Fibroblast of pulmonary artery (primary cell): ENCODE measurements at regions not wholly inside any gene's neighbourhood (a gene's known extent, or its start where the extent isn't known, plus 50 kb on each side); places are given as distances from the start of the nearest gene placed in this dataset.

ENCODE experiments used
- DNase-seq: peaks from one replicate; pipeline ENCODE4 v3.0.0-alpha.2; 2010; ENCODE audit warnings: low read depth
- H3K4me3 ChIP-seq: replicated peaks from 2 replicates; pipeline ENCODE4 v1.5.1; 2011; ENCODE audit warnings: low read depth, mild to moderate bottlenecking, control low read depth, low read length, moderate library complexity
- CTCF ChIP-seq: IDR thresholded peaks from 2 replicates; pipeline ENCODE4 v1.5.1; 2011; ENCODE audit warnings: mild to moderate bottlenecking, control low read depth, low read length, inconsistent platforms; ENCODE audit errors: missing control alignments

- no peak for TF ChIP-seq CTCF
These were observed 217.4 kb downstream of the NMUR2 start for GRCh38 chr5:152187668-152188067.

GRCh38 chr5:152185547-152186245 is 219.4 kb downstream of the NMUR2 start:
- no peak overlapping the region for H3K4me3 ChIP-seq
- no peak for DNase-seq
- no peak for TF ChIP-seq CTCF

More at GRCh38 chr5:152187668-152188067, 217.4 kb downstream of the NMUR2 start:
- no peak for DNase-seq
- no peak overlapping the region for H3K4me3 ChIP-seq

GRCh38 chr5:152184266-152184665 is 220.8 kb downstream of the NMUR2 start:
- DNase-seq: no peak
- TF ChIP-seq CTCF: no peak
- no peak overlapping the region for H3K4me3 ChIP-seq

- H3K4me3 ChIP-seq: no peak overlapping the region
- no peak for TF ChIP-seq CTCF
- DNase-seq: no peak
These were observed 223.6 kb downstream of the NMUR2 start for GRCh38 chr5:152181461-152181860.

GRCh38 chr5:152178350-152178699 is 226.8 kb downstream of the NMUR2 start:
- TF ChIP-seq CTCF: no peak
- no peak for DNase-seq
- H3K4me3 ChIP-seq: no peak overlapping the region

GRCh38 chr5:152177626-152178349 is 227.3 kb downstream of the NMUR2 start:
- TF ChIP-seq CTCF: no peak
- DNase-seq: no peak
- H3K4me3 ChIP-seq: no peak overlapping the region
